ENCODE measurements at regions not wholly inside any gene's neighbourhood (a gene's known extent, or its start where the extent isn't known, plus 50 kb on each side); places are given as distances from the start of the nearest gene placed in this dataset.

DNA sequence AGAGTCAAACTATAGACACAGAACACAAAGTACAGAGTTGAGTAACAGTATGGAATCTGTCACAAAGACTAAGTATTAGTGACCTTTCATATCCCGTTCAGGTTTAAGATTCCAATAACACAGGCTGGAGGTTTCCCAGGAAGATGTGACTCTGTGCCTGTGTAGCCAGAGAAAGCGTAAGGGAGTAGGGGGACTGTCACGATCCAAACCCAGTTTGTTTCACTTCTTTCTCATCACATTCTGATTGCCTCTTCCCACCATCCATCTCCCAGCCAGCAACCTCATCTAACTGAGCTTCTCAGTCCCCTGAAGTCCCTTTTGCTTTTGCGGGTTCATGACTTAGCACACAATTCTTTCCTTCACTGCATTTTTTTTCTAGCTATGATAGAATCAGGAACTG is 76.4 kb upstream of the NPVF start:
- TF ChIP-seq, protein P1, sequence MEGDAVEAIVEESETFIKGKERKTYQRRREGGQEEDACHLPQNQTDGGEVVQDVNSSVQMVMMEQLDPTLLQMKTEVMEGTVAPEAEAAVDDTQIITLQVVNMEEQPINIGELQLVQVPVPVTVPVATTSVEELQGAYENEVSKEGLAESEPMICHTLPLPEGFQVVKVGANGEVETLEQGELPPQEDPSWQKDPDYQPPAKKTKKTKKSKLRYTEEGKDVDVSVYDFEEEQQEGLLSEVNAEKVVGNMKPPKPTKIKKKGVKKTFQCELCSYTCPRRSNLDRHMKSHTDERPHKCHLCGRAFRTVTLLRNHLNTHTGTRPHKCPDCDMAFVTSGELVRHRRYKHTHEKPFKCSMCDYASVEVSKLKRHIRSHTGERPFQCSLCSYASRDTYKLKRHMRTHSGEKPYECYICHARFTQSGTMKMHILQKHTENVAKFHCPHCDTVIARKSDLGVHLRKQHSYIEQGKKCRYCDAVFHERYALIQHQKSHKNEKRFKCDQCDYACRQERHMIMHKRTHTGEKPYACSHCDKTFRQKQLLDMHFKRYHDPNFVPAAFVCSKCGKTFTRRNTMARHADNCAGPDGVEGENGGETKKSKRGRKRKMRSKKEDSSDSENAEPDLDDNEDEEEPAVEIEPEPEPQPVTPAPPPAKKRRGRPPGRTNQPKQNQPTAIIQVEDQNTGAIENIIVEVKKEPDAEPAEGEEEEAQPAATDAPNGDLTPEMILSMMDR (conservative IDR thresholded peaks at IDR 0.05 in 1 of 2, IDR thresholded peaks at IDR 0.05 in 1 of 2; ENCODE audit: extremely low read depth in 1 of 2, insufficient read depth in 1 of 2, low read depth in 1 of 2, low read length in 2 of 2) = no peak
- TF ChIP-seq EZH2 (IDR thresholded peaks at IDR 0.05; ENCODE audit: borderline replicate concordance, low read length) = no peak
